Left ventricle myocardium inferior (tissue), 1 donor: ENCODE measurements at regions not wholly inside any gene's neighbourhood (a gene's known extent, or its start where the extent isn't known, plus 50 kb on each side); places are given as distances from the start of the nearest gene placed in this dataset.

ENCODE experiments used
- DNase-seq: peaks from one replicate; pipeline ENCODE4 v3.0.0-alpha.2; 2020
- H3K27ac ChIP-seq: fragments of 200-600 bp; replicated peaks from 2 replicates; pipeline ENCODE4 v1.8.0; 2021
- H3K27me3 ChIP-seq: fragments of 200-600 bp; 2 replicates; pipeline ENCODE4 v1.8.0; 2021; ENCODE audit warnings: low read depth
- H3K36me3 ChIP-seq: fragments of 200-600 bp; 2 replicates; pipeline ENCODE4 v1.8.0; 2021
- H3K4me1 ChIP-seq: fragments of 200-600 bp; 2 replicates; pipeline ENCODE4 v1.8.0; 2021
- H3K4me3 ChIP-seq: fragments of 200-600 bp; 2 replicates; pipeline ENCODE4 v1.8.0; 2021; ENCODE audit warnings: mild to moderate bottlenecking, moderate library complexity
- H3K9me3 ChIP-seq: fragments of 200-600 bp; replicated peaks from 2 replicates; pipeline ENCODE4 v1.8.0; 2021
- CTCF ChIP-seq: fragments of 200-600 bp; IDR thresholded peaks from 2 replicates; pipeline ENCODE4 v1.8.0; 2021; ENCODE audit warnings: antibody characterized with exemption, mild to moderate bottlenecking, borderline replicate concordance
- intact Hi-C: fragments of 100-400 bp; cut with micrococcal nuclease; formaldehyde crosslinking; loops from one replicate; pipeline ENCODE4 v1.11.0; 2022
- donor health status: DM: no; HTN: yes; CAD: no; lungs with severe emphysema.

- no peaks in the 10 kb centered on the region for H3K9me3 ChIP-seq
- no peak for TF ChIP-seq CTCF
- H3K27me3 ChIP-seq, result no peaks in the 10 kb centered on the region
- no peak overlapping the region for H3K27ac ChIP-seq
- no peaks in the 10 kb centered on the region for H3K36me3 ChIP-seq
- intact Hi-C loops, result no loop called here
- peaks cover 66% of the 10 kb centered on the region for H3K4me1 ChIP-seq
- DNase-seq, result no peak
- no peak overlapping the region for H3K4me3 ChIP-seq
These were observed 125.3 kb downstream of the SIPA1L2 start for GRCh38 chr1:232504651-232505050.

GRCh38 chr1:232503497-232503896, 126.4 kb downstream of the SIPA1L2 start:
- DNase-seq, result no peak
- intact Hi-C loops, result no loop called here
- Histone ChIP-seq H3K36me3 (no peaks in the 10 kb centered on the region), H3K27ac (no peak overlapping the region), H3K4me1 (peaks cover 65% of the 10 kb centered on the region), H3K9me3 (no peaks in the 10 kb centered on the region), H3K27me3 (no peaks in the 10 kb centered on the region), H3K4me3 (no peak overlapping the region)
- TF ChIP-seq CTCF, result no peak

GRCh38 chr1:232501854-232502253, 128.1 kb downstream of the SIPA1L2 start:
- Histone ChIP-seq H3K9me3 (no peaks in the 10 kb centered on the region), H3K4me1 (peaks cover 57% of the 10 kb centered on the region), H3K4me3 (no peak overlapping the region), H3K36me3 (no peaks in the 10 kb centered on the region), H3K27me3 (no peaks in the 10 kb centered on the region), H3K27ac (no peak overlapping the region)
- no peak for TF ChIP-seq CTCF
- no peak for DNase-seq
- intact Hi-C loops, result no loop called here

GRCh38 chr1:232499188-232499587, 130.7 kb downstream of the SIPA1L2 start:
- H3K4me3 ChIP-seq, result no peak overlapping the region
- no peak for TF ChIP-seq CTCF
- H3K9me3 ChIP-seq, result no peaks in the 10 kb centered on the region
- intact Hi-C loops, result no loop called here
- no peaks in the 10 kb centered on the region for H3K27me3 ChIP-seq
- no peaks in the 10 kb centered on the region for H3K36me3 ChIP-seq
- no peak overlapping the region for H3K27ac ChIP-seq
- DNase-seq, result no peak
- peaks cover 55% of the 10 kb centered on the region for H3K4me1 ChIP-seq

- Histone ChIP-seq H3K9me3 (no peaks in the 10 kb centered on the region), H3K27ac (no peak overlapping the region)
- no peak for DNase-seq
These were observed 136.1 kb downstream of the SIPA1L2 start for GRCh38 chr1:232493869-232494268.

More at GRCh38 chr1:232493869-232494268, 136.1 kb downstream of the SIPA1L2 start:
- Histone ChIP-seq H3K27me3 (no peaks in the 10 kb centered on the region), H3K36me3 (peaks cover 31% of the 10 kb centered on the region), H3K4me1 (peaks cover 20% of the 10 kb centered on the region), H3K4me3 (no peak overlapping the region)
- TF ChIP-seq CTCF, result no peak
- intact Hi-C loops, result no loop called here
